GM06990 (cell line): ENCODE measurements at regions not wholly inside any gene's neighbourhood (a gene's known extent, or its start where the extent isn't known, plus 50 kb on each side); places are given as distances from the start of the nearest gene placed in this dataset.
"Not testable (repeated sequence)": the region's sequence is repeated elsewhere in the genome, so short reads cannot be mapped to it uniquely, and the experiment has no call there.

Experiments
- DNase-seq: peaks from one replicate; pipeline ENCODE4 v3.0.0-alpha.2; 2011; ENCODE audit not compliant: insufficient read length; ENCODE audit errors: extremely low read depth
- H3K27me3 ChIP-seq: replicated peaks from 2 replicates; pipeline ENCODE4 v1.6.0; 2011; ENCODE audit warnings: low read length; ENCODE audit not compliant: control insufficient read depth, insufficient read depth
- H3K36me3 ChIP-seq: 2 replicates; pipeline ENCODE4 v1.5.1; 2011; ENCODE audit warnings: low read length; ENCODE audit not compliant: control insufficient read depth, insufficient read depth
- H3K4me3 ChIP-seq: replicated peaks from 2 replicates; pipeline ENCODE4 v1.5.1; 2011; ENCODE audit warnings: low read depth, mild to moderate bottlenecking, control low read depth, low read length
- CTCF ChIP-seq: IDR thresholded peaks from 2 replicates; pipeline ENCODE4 v1.5.1; 2011; ENCODE audit warnings: low read length, control low read depth, mild to moderate bottlenecking, inconsistent platforms; ENCODE audit not compliant: insufficient read depth, poor library complexity, severe bottlenecking

DNA sequence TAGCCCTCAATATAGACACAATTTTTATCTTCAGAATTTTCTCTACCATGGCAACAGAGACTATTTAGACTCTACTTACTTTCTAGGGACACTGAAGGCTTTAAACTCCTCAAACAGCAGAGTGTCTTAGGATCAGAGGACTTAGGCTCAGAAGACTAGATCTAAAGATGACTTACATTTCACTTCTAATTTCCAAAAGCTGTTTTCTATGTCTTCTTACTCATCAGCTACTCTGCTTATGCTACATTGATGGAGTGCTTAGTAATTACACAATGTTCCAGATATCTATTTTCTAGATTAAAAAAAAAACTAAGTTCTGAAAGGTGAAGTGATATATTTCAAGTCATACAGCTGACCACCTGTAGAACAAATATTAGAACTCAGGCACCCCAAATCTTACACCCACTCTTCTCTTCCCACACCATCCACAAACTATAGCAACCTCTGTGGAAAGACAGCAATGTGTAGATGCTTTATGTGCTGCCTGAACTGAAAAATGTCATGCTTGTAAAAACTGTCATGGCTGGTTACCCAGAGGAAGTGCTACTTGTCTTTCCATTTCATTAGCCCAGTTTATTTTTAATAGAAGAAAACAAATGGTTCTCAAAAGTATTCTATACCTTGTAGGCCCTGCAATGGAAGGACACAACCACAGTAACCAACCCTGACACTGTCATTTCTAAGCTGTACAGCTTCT is 831.0 kb upstream of the ACVR2A start:
- no peak overlapping the region for H3K4me3 ChIP-seq

GRCh38 chr2:147008481-147008880 is 836.3 kb upstream of the ACVR2A start:
- DNase-seq = no peak
- H3K4me3 ChIP-seq = no peak overlapping the region
- H3K27me3 ChIP-seq = no peaks in the 10 kb centered on the region
- no peak for TF ChIP-seq CTCF
- H3K36me3 ChIP-seq = no peaks in the 10 kb centered on the region

More for the DNA sequence above, 831.0 kb upstream of the ACVR2A start:
- no peak for TF ChIP-seq CTCF
- DNase-seq = no peak
- Histone ChIP-seq H3K27me3 (no peaks in the 10 kb centered on the region), H3K36me3 (no peaks in the 10 kb centered on the region)

GRCh38 chr2:147006736-147007141 is 838.1 kb upstream of the ACVR2A start:
- no peaks in the 10 kb centered on the region for H3K36me3 ChIP-seq
- no peaks in the 10 kb centered on the region for H3K27me3 ChIP-seq
- no peak for TF ChIP-seq CTCF
- DNase-seq = no peak
- no peak overlapping the region for H3K4me3 ChIP-seq

GRCh38 chr2:147003081-147003480 is 841.7 kb upstream of the ACVR2A start:
- no peak for DNase-seq
- TF ChIP-seq CTCF = no peak
- Histone ChIP-seq H3K4me3 (no peak overlapping the region), H3K36me3 (no peaks in the 10 kb centered on the region), H3K27me3 (no peaks in the 10 kb centered on the region)

GRCh38 chr2:147002256-147002655 is 842.6 kb upstream of the ACVR2A start:
- TF ChIP-seq CTCF = no peak
- H3K27me3 ChIP-seq = no peaks in the 10 kb centered on the region
- DNase-seq = no peak

DNA sequence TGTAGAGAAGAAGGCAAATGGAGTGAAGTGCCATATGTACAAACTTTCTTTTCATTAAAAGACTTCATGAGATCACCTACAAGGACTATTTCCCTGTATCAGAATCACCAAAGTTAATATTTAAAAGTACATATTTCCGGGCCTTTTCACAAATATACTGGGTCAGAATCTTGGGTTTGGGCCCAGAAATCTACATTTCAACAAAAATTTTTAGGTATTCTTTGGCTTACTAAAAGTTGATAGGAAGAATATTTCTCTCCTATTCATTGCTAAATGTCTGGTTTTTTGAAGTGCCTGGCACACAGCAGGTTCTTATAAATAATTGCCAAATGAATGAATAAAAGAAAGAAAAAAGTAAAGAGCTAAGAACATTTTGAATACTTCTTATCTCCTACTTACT is 843.8 kb upstream of the ACVR2A start:
- Histone ChIP-seq H3K4me3 (no peak overlapping the region), H3K27me3 (no peaks in the 10 kb centered on the region), H3K36me3 (no peaks in the 10 kb centered on the region)
- DNase-seq = no peak
- TF ChIP-seq CTCF = no peak

More at GRCh38 chr2:147002256-147002655, 842.6 kb upstream of the ACVR2A start:
- Histone ChIP-seq H3K36me3 (no peaks in the 10 kb centered on the region), H3K4me3 (no peak overlapping the region)

GRCh38 chr2:147000151-147000550 is 844.7 kb upstream of the ACVR2A start:
- H3K36me3 ChIP-seq, DNase-seq, H3K27me3 ChIP-seq, H3K4me3 ChIP-seq: not testable (repeated sequence)
